ENCODE measurements at regions not wholly inside any gene's neighbourhood (a gene's known extent, or its start where the extent isn't known, plus 50 kb on each side); places are given as distances from the start of the nearest gene placed in this dataset.

- TF ChIP-seq CGGBP1 (CRISPR knock-in tag; IDR thresholded peaks at IDR 0.05) (no peak), CREB5 (CRISPR knock-in tag; IDR thresholded peaks at IDR 0.05) (no peak)
Measured at GRCh38 chr6:149154261-149154821, 163.2 kb upstream of the TAB2 start (continued).

GRCh38 chr6:149157126-149157525 is 160.4 kb upstream of the TAB2 start:
- DNase-seq (ENCODE audit: extremely low read depth in 1 of 4, low spot score in 3 of 4), result no peak
- Histone ChIP-seq H3K9me3 (replicated peaks; ENCODE audit: control insufficient read depth, insufficient read depth, low read depth, low read length) (no peaks in the 10 kb centered on the region), H3K27me3 (ENCODE audit: control insufficient read depth in 2 of 2, insufficient read depth in 2 of 2, low read length in 2 of 2) (no peaks in the 10 kb centered on the region), H3K4me2 (ENCODE audit: insufficient read depth, low read length) (no peak overlapping the region), H3K4me3 (no peak overlapping the region), H3K9ac (ENCODE audit: insufficient read depth in 1 of 2, low read depth in 2 of 2, low read length in 2 of 2) (no peak overlapping the region), H3K79me2 (ENCODE audit: control insufficient read depth, insufficient read depth, low read length) (no peaks in the 10 kb centered on the region), H3K9me1 (ENCODE audit: control insufficient read depth, insufficient read depth, low read length) (no peaks in the 10 kb centered on the region), H2AFZ (ENCODE audit: low read depth, low read length) (no peak overlapping the region), H3K27ac (ENCODE audit: extremely low read depth, low read depth, low read length) (no peak overlapping the region), H4K20me1 (replicated peaks; ENCODE audit: control insufficient read depth, insufficient read depth, low read length) (no peaks in the 10 kb centered on the region), H3K4me1 (replicated peaks in 1 of 2; ENCODE audit: control insufficient read depth in 2 of 2, insufficient read depth in 2 of 2, low read length in 2 of 2) (no peaks in the 10 kb centered on the region), H3K36me3 (ENCODE audit: control insufficient read depth, insufficient read depth, low read length) (no peaks in the 10 kb centered on the region)
- no peak for ATAC-seq
- FAIRE-seq, result no peak
- CTCF ChIA-PET (ENCODE audit: low intra/inter-chr PET ratio), result no interaction called here
- whole genome bisulfite sequencing (ENCODE audit: insufficient coverage, low coverage, missing lambda C conversion rate), result 36% methylated on average over 5 of the region's 5 CpGs
- no TSS peak for BruUV-seq (replicated peaks)
- intact Hi-C loops (cut with micrococcal nuclease) (no loop called here), in situ Hi-C loops (cut with MboI) (no loop called here)
- POLR2A ChIA-PET, result no interaction called here
- no peak for TF ChIP-seq LEF1 (IDR thresholded peaks at IDR 0.05)
- no peak for TF ChIP-seq SIN3B (IDR thresholded peaks at IDR 0.05; ENCODE audit: low read depth)
- TF ChIP-seq GATAD2A (IDR thresholded peaks at IDR 0.05), result no peak
- TF ChIP-seq CTCFL (IDR thresholded peaks at IDR 0.05; ENCODE audit: borderline replicate concordance, insufficient read depth, low read depth, low read length, poor library complexity, severe bottlenecking), result no peak
- TF ChIP-seq PHF20 (IDR thresholded peaks at IDR 0.05; ENCODE audit: partially characterized antibody), result no peak
- no peak for TF ChIP-seq NFATC3 (IDR thresholded peaks at IDR 0.05)
- TF ChIP-seq BRD4 (IDR thresholded peaks at IDR 0.05), result no peak
- TF ChIP-seq TRIM28 (IDR thresholded peaks at IDR 0.05), result no peak
- no peak for TF ChIP-seq ZBTB9 (CRISPR knock-in tag; IDR thresholded peaks at IDR 0.05)
- no peak for TF ChIP-seq ID3 (CRISPR knock-in tag; IDR thresholded peaks at IDR 0.05)
- TF ChIP-seq ID3 (tag; IDR thresholded peaks at IDR 0.05), result no peak
- no peak for TF ChIP-seq DMBX1 (CRISPR knock-in tag; IDR thresholded peaks at IDR 0.05; ENCODE audit: borderline replicate concordance)
- TF ChIP-seq FOXA3 (CRISPR knock-in tag; conservative IDR thresholded peaks at IDR 0.05 in 1 of 2, IDR thresholded peaks at IDR 0.05 in 1 of 2), result no peak
